ENCODE measurements at regions not wholly inside any gene's neighbourhood (a gene's known extent, or its start where the extent isn't known, plus 50 kb on each side); places are given as distances from the start of the nearest gene placed in this dataset.
A peak's percentile ranks its signal among the peaks of the same experiment; 100 is the strongest.

GRCh38 chr6:137277971-137278637 is 58.9 kb upstream of the IFNGR1 start:
- TF ChIP-seq HOXA7 (CRISPR knock-in tag; IDR thresholded peaks at IDR 0.05; ENCODE audit: borderline replicate concordance) = no peak
- no peak for TF ChIP-seq ZNF792 (tag by site-specific recombination; IDR thresholded peaks at IDR 0.05)
- TF ChIP-seq ZBTB11 (tag by site-specific recombination; conservative IDR thresholded peaks at IDR 0.05; ENCODE audit: low read depth) = no peak
- no peak for TF ChIP-seq ZNF302 (tag by site-specific recombination; IDR thresholded peaks at IDR 0.05; ENCODE audit: low read depth)
- no peak for TF ChIP-seq CTCF (tag by site-specific recombination; IDR thresholded peaks at IDR 0.05)
- no peak for TF ChIP-seq ZNF768 (tag by site-specific recombination; IDR thresholded peaks at IDR 0.05)
- no peak for TF ChIP-seq ZNF274 (IDR thresholded peaks at IDR 0.05; ENCODE audit: low read length)
- TF ChIP-seq ZNF274 (tag by site-specific recombination; IDR thresholded peaks at IDR 0.05; ENCODE audit: borderline replicate concordance) = no peak
- peak; percentile 45; the same call in 1 of the 2 replicates for TF ChIP-seq ZNF843 (tag by site-specific recombination; IDR thresholded peaks at IDR 0.05)
- TF ChIP-seq YY1 (tag by site-specific recombination; IDR thresholded peaks at IDR 0.05) = no peak
- no peak for TF ChIP-seq ZBTB26 (tag by site-specific recombination; optimal IDR thresholded peaks at IDR 0.05)
